Right renal pelvis (tissue), 4 donors: ENCODE measurements at regions not wholly inside any gene's neighbourhood (a gene's known extent, or its start where the extent isn't known, plus 50 kb on each side); places are given as distances from the start of the nearest gene placed in this dataset.

Source experiments
- DNase-seq, 4 donors: peaks; one replicate each; pipeline ENCODE4 v3.0.0-alpha.2; 2013; ENCODE audit warnings: low read depth in 4 of 4, low spot score in 3 of 4, missing footprints in 1 of 4

GRCh38 chr4:81528979-81529378, 57.3 kb upstream of the RASGEF1B start:
- DNase-seq = no peak

- DNase-seq = no peak
These were observed 56.5 kb upstream of the RASGEF1B start for GRCh38 chr4:81528200-81528599.

GRCh38 chr4:81527709-81528108, 56.0 kb upstream of the RASGEF1B start:
- DNase-seq = no peak

DNA sequence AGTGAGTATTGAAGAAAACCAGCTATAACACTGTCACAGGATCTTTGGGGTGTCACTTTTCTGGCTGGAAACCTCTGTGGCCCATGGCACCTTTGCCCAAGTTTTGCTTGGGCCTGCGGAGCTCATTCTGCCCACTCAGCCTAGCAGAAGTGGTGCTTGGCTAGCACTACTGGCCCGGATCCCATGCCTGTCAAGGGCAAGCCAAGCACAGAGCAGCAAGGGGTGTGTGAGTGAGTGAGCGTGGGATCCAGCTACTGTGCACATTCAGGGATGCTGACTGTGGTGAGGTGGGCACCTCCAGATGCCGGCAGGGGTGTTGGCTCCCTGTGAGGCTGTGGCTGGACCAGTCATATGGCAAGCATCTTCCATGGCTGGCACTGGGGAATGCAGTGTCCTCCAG, 55.4 kb upstream of the RASGEF1B start:
- DNase-seq = no peak

- no peak for DNase-seq
These were observed 55.0 kb upstream of the RASGEF1B start for GRCh38 chr4:81526706-81527105.

DNA sequence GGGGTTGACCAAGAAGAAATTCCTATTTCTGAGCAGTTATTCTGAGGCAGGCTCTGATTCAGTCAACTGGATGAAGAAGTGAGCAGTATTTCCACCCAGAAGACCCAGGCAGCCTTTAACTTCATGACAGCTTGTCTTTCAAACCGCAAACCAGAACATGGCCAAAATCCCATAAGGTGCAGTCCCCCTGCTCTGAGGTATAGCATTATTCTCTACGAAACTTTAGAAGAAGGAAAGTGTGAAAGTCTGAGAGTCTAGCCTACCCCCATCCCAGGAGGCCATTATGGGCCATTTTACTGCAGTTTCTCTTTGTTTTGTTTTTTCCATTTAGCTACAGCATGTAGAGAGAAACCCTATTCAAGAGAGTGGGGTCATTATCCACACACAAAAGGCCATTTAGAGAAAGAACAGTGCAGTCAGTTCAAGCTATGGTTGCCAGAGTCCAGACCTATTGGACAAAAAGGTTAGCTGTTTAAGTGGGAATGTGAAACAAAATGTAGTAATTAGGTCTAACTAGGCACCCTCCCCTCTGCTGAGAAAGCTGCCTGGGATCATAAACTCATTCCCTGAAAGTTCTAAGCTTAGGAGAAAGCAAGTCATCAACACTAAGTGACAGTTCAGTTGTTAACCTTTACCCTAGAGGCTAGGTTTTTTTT, 52.1 kb upstream of the RASGEF1B start:
- DNase-seq = no peak

GRCh38 chr4:81522711-81523110, 51.0 kb upstream of the RASGEF1B start:
- no peak for DNase-seq

GRCh38 chr4:81521708-81522107, 50.0 kb upstream of the RASGEF1B start:
- DNase-seq = no peak
